ENCODE measurements at regions not wholly inside any gene's neighbourhood (a gene's known extent, or its start where the extent isn't known, plus 50 kb on each side); places are given as distances from the start of the nearest gene placed in this dataset.
"Not testable (repeated sequence)": the region's sequence is repeated elsewhere in the genome, so short reads cannot be mapped to it uniquely, and the experiment has no call there.

DNA sequence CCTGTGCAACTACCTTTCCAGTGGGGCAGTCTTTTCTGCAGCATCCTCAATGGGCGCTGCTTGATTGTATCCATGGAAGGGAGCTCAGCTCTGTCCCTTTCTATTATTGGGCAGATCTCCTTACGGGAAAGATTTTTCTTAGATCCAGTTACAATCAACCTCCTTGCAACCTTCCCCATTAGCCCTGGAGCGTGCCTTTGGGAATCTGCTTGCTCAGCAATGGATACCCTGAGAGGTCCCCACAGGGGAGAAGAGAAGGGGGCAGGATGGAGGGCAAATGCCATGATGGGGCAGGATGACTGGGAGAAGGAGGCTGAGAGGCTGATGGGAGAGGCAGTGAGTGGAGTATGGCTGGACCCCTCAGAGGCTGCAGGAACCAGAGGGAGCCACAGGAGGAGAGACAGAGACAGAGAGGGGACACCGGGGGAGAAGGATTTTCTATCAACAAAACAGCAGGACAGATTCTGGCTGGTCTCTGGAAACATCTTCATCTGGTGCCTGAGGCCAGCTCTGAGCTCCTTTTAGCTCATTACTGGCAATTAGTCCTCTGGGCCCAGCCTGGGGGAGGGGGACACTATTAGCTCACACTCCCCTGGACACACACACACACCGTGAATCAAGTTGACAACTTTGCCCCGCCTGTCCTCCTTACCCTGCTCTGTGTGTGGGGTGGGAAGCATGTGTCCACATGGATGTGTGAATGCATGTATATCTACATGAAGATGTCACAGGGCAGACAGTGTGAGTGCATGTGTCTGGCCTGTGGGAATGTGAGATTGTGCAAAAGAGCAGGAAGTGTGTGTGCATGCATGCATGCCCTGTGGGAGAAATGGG, 80.8 kb upstream of the PAX2 start:
- no peak for DNase-seq (ENCODE audit: low spot score)

DNA sequence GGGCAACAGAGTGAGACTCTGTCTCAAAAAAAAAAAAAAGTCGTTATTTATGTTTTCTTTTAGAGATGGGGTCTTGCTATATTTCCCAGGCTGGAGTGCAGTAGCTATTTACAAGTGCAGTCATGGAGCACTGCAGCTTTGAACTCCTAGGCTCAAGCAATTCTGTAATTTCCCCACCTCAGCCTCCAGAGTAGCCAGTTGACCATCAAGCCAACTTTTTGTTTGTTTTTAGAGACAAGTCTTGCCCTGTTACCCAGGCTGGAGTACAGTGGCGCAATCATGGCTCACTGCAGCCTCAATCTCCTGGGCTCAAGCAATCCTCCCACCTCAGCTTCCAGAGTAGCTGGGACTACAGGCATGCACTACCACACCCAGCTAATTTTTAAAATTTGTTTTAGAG, 78.7 kb upstream of the PAX2 start:
- DNase-seq (ENCODE audit: low spot score): not testable (repeated sequence)

DNA sequence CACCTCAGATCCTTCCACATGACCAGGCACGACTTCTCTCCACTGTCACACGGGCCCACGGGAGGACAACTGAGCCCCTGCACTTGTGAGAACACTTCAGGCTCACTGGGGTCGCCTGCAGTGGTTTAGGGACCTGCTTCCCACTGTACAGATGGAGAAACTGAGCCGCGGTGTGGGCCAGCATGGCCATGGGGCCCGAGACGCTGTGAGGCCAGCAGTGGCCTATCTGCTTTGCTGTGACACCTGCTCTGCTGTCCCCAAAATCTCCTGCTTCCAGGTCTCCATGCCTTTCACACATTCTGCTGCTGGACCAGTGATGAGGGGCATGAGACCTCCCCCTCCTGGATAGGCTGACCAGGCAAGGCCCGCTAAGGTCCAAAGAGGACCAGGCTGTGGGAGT, 75.8 kb upstream of the PAX2 start:
- no peak for DNase-seq (ENCODE audit: low spot score)

- no peak for DNase-seq (ENCODE audit: low spot score)
These were observed 75.0 kb upstream of the PAX2 start for GRCh38 chr10:100670368-100670767.

- DNase-seq (ENCODE audit: low spot score): no peak
These were observed 74.4 kb upstream of the PAX2 start for GRCh38 chr10:100670828-100671479.

GRCh38 chr10:100672199-100672598, 73.2 kb upstream of the PAX2 start:
- DNase-seq (ENCODE audit: low spot score): no peak

- no peak for DNase-seq (ENCODE audit: low spot score)
These were observed 68.0 kb upstream of the PAX2 start for GRCh38 chr10:100677290-100677945.

GRCh38 chr10:100679327-100679726, 66.1 kb upstream of the PAX2 start:
- DNase-seq (ENCODE audit: low spot score): no peak

DNA sequence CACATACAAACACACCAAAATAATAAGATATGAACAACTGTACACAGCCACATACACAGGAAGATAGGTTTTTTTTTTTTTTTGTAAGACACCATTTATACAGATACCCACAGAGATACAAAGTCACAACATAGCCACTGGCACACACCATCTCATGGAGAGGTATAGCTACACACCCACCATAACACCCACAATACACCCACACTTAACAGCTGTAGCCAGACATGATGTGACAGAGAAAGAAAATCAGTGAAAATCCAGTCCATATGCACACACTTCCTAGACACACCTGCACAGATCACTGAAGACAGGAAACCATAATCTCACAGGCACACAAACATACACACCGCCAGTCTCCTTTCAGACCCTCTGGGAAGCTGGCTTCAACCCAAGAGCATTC, 62.4 kb upstream of the PAX2 start:
- no peak for DNase-seq (ENCODE audit: low spot score)

- DNase-seq (ENCODE audit: low spot score): no peak
These were observed 61.7 kb upstream of the PAX2 start for GRCh38 chr10:100683545-100684300.

- DNase-seq (ENCODE audit: low spot score): no peak
These were observed 60.6 kb upstream of the PAX2 start for GRCh38 chr10:100684688-100685235.

DNA sequence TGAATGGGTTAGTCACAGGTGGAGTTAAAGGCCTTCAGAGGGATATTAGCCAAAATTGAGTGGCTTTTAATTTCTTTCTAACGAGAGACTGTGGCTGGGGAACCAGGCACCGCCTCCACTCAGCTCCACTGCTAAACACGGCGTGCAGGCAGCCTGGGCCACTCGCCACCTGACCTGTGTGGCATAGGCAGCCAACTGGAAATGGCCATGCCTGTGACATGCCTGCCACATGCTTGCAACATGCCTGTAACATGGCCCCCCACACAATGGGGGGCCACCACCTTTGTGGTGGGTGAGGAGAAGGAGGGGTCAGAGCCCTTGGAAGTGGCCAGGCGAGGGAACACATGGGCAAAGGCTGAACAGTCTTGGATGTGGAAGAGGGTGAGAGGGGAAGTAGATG, 60.1 kb upstream of the PAX2 start:
- DNase-seq (ENCODE audit: low spot score): no peak

DNA sequence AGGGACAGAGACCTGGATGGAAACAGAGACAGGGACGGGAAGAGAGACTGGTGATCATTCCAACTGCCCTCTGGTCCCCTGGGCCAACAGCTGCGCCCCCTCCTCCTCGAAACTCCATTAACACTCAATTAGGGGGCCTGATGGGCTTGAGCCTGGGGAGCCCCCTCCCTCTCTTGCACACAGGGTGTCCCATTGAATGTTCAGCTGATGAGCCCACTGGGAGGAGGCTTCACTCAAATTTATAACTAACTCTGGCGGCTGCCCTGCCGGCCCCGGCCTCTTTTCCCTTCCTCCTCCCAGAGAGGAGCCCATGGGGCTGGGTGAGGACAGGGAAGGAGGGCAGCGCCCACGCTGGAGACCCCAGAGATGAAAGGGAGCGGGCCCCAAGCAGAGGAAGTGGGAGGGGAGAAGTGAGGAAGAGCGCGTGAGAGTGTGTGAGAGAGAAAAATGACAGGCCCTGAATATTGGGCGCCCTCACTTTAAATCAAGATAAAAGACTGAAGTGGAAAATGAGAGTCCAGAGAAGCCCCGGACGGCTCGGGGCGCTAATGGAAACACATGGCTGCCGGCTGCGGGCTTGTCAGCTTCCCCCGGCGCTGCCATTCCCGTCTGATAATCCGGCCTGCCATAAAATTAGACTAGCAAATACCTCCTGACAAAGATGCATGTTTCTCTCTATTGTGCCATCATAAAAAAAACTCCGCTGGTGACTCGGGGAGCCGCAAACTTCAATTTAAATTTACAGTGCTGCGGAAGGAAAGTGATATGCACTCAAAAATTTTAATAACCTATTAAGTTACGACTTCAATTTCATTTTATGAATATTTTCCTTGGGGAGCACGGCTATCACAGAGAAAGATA, 58.0 kb upstream of the PAX2 start:
- DNase-seq (ENCODE audit: low spot score): no peak

DNA sequence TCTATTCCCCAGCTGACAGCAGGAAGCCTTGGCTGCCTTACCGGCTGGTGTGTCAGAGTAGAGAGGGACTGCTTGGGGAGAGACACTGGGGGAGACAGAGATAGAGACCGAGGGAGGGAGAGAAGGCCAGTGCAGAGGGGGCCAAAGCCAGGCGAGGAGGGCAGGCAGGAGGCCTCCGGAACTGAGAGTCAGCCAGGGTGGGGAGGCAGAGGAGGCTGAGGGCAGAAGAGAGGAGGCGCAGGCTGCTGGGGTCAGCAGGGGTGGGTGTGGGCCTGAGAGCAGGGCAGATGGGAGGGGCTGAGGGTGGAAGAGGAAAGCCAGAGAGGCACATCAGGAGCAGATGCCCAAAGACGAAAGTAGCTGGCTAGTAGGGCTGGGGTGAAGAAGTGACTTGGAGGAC, 57.2 kb upstream of the PAX2 start:
- no peak for DNase-seq (ENCODE audit: low spot score)

DNA sequence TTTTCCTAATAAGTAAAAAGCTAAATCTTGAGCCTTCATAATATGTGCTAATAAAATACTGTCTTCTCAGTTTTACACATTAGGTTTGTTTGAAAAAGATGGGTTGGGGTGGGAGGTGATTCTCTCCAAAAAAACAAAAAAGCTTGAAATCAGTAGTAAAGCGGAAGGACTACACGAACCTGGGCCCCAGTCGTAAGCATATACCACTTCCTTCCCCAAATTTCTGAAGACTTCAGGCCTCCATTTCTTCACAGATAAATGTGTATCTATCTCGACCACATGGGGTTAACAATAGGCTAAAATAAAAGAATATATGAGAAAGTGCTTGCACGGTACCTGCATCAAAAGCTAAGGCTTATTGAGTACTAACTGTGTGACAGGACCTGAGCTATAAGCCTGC, 51.6 kb upstream of the PAX2 start:
- no peak for DNase-seq (ENCODE audit: low spot score)

Measured in Ammon's horn (tissue), 1 donor.